NK-92 treated with Interleukin-12 subunit alpha and Interleukin-12 subunit beta, amount 100 ng/mL, for 24 hours (cell line): ENCODE measurements at regions not wholly inside any gene's neighbourhood (a gene's known extent, or its start where the extent isn't known, plus 50 kb on each side); places are given as distances from the start of the nearest gene placed in this dataset.

Experiments used
- DNase-seq: peaks from one replicate; lab custom pipeline; 2025; lab: John Stamatoyannopoulos, UW

- DNase-seq, result no peak
Observed at GRCh38 chr20:40161391-40161790, 527.6 kb downstream of the MAFB start.

DNA sequence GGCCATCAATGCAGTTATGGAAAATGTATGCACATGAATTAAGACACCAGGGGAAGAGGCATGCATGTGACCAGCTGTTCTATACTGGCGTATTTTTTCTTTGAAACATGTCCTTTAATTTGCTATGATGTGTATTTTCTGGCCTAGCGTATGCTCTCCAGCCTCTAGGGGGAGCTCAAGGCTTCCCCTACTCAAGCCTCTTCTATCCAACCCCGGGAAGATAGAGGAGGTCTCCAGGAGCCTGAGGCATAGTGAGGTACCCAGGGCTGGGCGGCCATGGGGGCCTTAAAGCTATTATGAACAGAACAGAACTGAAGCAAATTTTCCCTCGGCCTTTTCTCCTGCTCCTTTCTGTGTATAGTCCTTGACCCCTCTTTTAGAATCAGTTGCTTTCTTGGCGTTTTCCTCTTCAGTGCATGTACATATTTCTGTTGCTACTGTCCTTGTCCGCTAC, 528.9 kb downstream of the MAFB start:
- DNase-seq, result peak; percentile 1

GRCh38 chr20:40159276-40159675, 529.8 kb downstream of the MAFB start:
- no peak for DNase-seq

- DNase-seq, result no peak
Observed at GRCh38 chr20:40156600-40157317, 532.3 kb downstream of the MAFB start.

DNA sequence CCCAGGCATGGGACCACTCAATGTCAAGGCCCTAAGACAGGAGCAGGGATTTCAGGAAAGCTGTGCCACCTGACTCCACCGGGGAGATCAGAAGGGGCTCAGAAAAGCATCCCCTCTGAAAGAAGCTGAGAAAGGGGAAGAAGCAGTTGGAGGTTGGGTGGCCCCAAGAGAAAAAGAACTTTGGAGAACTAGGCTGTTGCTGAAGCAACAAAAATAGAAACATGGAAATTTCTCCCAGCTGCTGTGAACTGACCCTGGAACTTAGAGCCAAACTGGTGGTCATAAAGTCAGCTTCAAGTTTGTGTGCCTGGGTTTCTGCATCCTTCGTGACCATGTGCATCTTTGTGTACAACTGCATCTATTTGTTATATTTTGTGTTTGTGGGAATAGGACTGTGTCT, 534.5 kb downstream of the MAFB start:
- DNase-seq, result no peak

DNA sequence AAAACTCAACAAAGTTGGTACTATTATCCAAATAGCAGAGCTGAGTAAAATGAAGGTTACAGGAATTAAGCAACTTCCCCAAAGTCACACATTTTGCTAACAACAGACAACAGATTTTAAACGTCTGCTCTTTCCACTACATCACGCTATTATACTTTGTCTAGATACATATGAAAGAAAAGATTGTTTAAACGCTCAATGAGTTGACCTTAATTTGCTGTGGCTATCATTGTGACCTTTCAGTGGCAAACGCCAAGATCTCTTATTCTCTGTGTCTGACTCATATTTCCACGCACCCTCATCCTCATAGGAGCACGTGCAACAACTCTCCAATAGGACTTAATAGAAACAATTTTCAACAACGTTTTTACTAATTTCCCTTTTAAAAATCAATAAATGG, 540.1 kb downstream of the MAFB start:
- no peak for DNase-seq

DNA sequence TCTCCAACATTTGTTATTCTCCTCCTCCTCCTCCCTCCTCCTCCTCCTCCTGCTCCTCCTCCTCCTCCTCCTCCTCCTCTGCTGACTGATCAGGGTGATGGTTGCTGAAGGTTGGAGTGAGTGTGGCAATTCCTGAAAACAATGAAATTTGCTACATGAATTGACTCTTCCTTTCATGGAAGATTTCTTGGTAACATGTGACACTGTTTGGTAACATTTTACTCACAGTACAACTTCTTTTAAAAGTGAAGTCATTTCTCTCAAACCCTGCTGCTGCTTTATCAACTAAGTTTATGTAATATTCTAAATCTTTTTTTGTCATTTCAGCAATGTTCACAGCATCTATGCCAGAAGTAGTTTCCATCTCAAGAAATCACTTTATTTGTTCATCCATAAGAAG, 543.0 kb downstream of the MAFB start:
- DNase-seq, result no peak

- no peak for DNase-seq
Observed at GRCh38 chr20:40144581-40144980, 544.5 kb downstream of the MAFB start.

DNA sequence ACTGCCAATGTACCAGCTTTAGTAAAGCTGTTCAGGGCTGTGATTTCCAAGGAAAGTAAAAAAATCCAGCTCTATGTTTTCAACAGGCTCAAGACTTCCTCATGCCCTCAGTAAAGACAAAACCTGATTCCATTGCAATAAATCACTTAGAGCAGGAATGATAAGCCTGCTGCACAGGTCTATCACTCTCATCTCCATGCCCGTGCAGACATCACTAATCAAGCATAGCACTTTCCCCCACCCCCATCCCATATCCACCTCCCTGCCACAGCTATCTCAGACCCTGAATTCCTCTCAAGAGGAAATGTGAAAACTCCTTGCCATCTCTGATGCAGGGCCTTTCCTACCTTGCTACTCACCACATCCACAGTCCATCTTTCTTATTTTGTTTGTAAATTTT, 554.9 kb downstream of the MAFB start:
- DNase-seq, result no peak

DNA sequence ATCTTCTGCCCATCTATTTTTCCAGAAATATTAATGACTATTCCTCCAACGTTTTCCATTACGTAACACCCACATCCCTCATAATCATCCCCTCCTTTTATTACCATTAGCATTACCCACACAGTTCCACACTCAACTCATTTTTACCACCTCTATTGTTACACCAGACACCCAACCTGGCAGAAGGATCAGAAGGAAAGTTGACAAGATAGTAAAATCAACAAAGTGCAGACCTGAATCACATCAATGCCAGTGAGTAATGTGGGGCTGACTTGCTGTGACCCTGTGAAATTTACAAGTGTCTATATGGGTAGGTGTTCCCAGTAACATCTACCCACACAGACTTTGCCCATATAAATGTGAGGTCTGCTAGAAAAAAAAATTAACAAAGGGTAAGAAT, 568.2 kb downstream of the MAFB start:
- DNase-seq, result no peak

GRCh38 chr20:40111282-40111681, 577.8 kb downstream of the MAFB start:
- no peak for DNase-seq

GRCh38 chr20:40110311-40110831, 578.7 kb downstream of the MAFB start:
- DNase-seq, result no peak

GRCh38 chr20:40109136-40109535, 579.9 kb downstream of the MAFB start:
- DNase-seq, result no peak

GRCh38 chr20:40108321-40108720, 580.7 kb downstream of the MAFB start:
- DNase-seq, result no peak

- DNase-seq, result no peak
Observed at GRCh38 chr20:40104959-40105358, 584.1 kb downstream of the MAFB start.

DNA sequence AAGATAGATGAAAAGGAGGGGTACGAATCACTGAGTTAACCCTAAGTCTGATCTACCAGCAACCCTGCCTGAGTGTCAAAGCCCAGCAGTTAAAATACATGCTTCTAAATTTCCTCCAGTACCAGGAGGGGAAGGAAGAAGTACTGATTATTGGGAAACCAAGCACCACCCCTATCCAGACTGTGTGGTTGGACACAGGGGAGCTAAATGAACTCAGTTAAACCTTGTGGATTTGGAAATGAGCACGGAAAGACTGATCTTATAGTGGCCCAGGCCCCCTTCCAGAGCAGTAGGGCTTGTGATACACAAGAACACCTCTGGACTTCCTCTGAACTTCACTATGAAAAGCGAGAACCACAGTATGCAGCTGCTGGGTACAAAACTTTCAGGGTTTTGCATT, 585.6 kb downstream of the MAFB start:
- DNase-seq, result no peak

GRCh38 chr20:40101560-40101959, 587.5 kb downstream of the MAFB start:
- no peak for DNase-seq

GRCh38 chr20:40100261-40100660, 588.8 kb downstream of the MAFB start:
- DNase-seq, result no peak

DNA sequence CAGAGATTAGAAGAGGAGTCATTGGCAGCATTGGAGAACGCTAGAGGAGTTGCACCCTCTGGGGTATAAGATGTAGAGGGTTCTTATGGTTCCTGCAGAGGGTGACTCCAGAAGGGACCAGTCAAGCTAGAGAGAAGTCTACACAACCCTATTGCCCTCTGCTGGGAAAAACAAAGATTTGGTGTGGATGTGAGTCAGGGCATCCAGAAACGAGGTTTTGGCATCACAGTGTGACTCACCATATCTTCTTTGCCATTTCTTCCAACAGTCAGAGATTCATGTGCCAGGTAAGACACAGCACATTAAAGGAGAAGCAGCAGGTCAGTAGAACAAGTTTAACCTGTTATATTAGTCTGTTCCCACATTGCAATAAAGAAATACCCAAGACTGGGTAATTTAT, 598.8 kb downstream of the MAFB start:
- no peak for DNase-seq

DNA sequence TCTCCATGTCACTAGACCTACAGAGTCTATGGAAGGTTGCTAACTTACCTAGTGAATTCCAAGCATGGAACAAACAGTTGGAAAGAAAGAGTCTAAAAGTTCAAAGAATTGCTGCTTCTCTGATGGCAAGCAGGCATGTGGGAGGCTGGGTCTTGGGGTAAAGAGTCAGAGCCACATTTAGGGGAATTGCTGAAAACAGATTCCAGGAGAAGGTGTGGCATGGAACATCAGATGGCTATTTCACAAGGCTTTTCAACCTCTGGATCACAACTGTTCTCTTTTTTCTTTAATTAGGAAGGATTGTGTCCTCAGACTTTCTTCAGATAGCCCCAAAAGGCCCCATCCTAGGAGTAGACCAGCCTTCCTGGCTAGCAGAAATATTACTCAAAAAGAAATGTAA, 601.5 kb downstream of the MAFB start:
- DNase-seq, result no peak

DNA sequence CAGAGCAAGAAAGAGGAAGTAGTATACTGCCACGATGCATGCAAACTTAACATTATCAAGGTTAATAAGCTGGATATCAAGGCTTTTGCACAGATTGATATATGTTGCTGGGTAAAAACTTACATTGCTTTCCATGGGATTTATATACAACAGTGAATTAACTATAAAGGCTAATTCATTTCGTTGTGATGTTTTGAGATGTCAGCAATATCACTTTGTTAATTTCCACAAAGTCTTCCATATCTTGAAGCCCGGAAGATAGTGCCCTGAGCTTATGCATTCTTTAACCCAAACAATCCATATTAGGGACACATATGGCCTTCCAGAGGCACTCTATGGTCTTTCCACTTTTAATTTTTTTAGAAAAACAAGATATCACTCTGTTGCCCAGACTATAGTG, 603.5 kb downstream of the MAFB start:
- DNase-seq, result no peak

DNA sequence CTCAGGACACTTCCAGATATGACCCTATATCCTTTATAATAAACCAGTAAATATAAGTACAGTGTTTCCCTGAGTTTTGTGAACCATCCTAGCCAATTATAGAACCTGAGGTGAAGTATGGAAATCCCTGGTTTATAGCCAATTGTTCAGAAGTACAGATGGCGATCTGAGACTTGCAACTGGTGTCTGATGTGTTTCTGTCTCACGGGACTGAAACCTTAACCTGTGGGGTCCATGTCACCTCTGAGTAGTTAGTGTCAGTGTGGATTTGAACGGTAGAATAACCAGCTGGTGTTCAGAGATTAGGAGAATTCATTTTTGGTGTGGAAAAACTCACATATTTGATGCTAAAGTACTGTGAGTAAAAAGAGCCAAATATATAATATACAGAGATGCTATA, 606.6 kb downstream of the MAFB start:
- no peak for DNase-seq

DNA sequence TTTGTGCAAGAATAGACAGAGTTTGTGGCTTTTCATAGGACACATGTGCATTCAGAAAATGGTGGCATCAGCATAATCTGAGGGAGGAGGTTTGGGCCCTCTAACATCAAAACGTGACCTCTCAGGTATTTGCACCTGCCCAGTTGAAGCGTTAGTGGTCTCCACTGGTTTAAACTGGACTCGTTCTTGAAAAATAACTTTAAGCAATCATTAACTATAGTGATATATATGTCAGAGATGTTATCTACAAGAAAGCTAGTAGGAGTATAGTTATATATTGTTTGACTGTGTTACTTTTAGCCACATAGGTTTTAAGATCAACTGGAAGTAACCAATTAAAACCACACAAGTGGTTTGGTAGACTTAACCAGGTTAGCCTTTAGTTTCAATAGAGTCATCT, 607.4 kb downstream of the MAFB start:
- DNase-seq, result no peak

- no peak for DNase-seq
Observed at GRCh38 chr20:40080041-40080652, 608.9 kb downstream of the MAFB start.
